Progenitor cell of endocrine pancreas (in vitro differentiated cells): ENCODE measurements at regions not wholly inside any gene's neighbourhood (a gene's known extent, or its start where the extent isn't known, plus 50 kb on each side); places are given as distances from the start of the nearest gene placed in this dataset.

Source experiments
- DNase-seq: peaks from one replicate; pipeline ENCODE4 v3.0.0; 2021; ENCODE audit warnings: low spot score; ENCODE audit not compliant: unreplicated experiment
- H3K27ac Mint-ChIP-seq: 2 replicates; pipeline ENCODE4 v1.8.0; 2021; ENCODE audit warnings: mild to moderate bottlenecking, moderate library complexity, mixed read lengths
- H3K27me3 Mint-ChIP-seq: 2 replicates; pipeline ENCODE4 v1.8.0; 2021; ENCODE audit warnings: mixed read lengths
- H3K36me3 Mint-ChIP-seq: 2 replicates; pipeline ENCODE4 v1.8.0; 2022; ENCODE audit warnings: mixed read lengths; ENCODE audit not compliant: insufficient read depth
- H3K4me1 Mint-ChIP-seq: 2 replicates; pipeline ENCODE4 v1.8.0; 2021; ENCODE audit warnings: low read depth, mixed read lengths
- H3K4me3 Mint-ChIP-seq: 2 replicates; pipeline ENCODE4 v1.8.0; 2021; ENCODE audit warnings: low read depth, mild to moderate bottlenecking, moderate library complexity, mixed read lengths
- H3K9me3 Mint-ChIP-seq: 2 replicates; pipeline ENCODE4 v1.8.0; 2021; ENCODE audit warnings: low read depth, mixed read lengths
- TF ChIP-seq, protein P1 (sequence below): fragments of 200-600 bp; sonication (generic); IDR thresholded peaks from one replicate; pipeline ENCODE4 v1.5.0; 2021; ENCODE audit warnings: antibody characterized with exemption, mild to moderate bottlenecking; ENCODE audit not compliant: unreplicated experiment

DNA sequence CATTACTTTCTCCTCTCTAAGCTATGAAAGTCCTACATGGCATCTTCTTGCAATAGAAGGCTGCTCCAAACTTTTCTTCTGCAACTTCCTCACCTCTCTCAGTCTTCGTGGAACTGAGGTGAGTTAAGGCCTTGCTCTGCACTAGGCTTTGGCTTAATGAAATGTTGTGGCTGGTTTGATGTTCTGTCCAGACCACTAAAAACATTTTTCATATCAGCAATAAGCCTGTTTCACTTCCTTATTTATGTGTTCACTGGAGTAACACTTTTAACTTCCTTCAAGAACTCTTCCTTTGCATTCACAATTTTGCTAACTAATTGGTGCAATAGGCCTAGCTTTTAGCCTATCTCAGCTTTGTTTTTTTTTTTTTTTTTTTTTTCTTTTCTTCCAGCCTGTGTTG lies 335.3 kb upstream of the NECTIN3 start:
- Mint-ChIP-seq H3K36me3 (peaks cover 5% of the 10 kb centered on the region), H3K27ac (no peak overlapping the region), H3K4me1 (peaks cover 9% of the 10 kb centered on the region), H3K9me3 (peaks cover 13% of the 10 kb centered on the region), H3K27me3 (no peaks in the 10 kb centered on the region), H3K4me3 (no peak overlapping the region)
- no peak for DNase-seq
- TF ChIP-seq, protein P1, sequence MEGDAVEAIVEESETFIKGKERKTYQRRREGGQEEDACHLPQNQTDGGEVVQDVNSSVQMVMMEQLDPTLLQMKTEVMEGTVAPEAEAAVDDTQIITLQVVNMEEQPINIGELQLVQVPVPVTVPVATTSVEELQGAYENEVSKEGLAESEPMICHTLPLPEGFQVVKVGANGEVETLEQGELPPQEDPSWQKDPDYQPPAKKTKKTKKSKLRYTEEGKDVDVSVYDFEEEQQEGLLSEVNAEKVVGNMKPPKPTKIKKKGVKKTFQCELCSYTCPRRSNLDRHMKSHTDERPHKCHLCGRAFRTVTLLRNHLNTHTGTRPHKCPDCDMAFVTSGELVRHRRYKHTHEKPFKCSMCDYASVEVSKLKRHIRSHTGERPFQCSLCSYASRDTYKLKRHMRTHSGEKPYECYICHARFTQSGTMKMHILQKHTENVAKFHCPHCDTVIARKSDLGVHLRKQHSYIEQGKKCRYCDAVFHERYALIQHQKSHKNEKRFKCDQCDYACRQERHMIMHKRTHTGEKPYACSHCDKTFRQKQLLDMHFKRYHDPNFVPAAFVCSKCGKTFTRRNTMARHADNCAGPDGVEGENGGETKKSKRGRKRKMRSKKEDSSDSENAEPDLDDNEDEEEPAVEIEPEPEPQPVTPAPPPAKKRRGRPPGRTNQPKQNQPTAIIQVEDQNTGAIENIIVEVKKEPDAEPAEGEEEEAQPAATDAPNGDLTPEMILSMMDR, result no peak

DNA sequence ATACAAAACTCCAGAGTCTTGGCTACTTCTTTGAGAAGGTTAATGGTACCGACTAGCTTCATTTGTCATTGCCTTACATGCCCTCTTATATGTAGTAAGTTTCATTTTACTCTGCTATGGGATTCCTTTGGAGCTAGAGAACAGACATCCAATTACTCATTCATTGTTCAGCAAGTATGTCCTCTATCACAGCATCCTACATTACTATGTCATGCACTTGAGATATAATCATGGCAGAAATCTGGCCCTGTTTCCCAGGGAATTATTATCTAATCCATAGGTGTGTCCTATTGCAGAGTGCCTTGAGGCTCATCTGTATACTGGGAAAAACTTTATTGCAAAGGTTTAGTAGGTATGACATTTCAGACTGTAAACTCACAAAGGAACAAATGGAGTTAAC lies 333.1 kb upstream of the NECTIN3 start:
- peaks cover 9% of the 10 kb centered on the region for H3K9me3 Mint-ChIP-seq
- no peak overlapping the region for H3K27ac Mint-ChIP-seq
- H3K27me3 Mint-ChIP-seq, result no peaks in the 10 kb centered on the region
- TF ChIP-seq, protein P1, result no peak
- no peak for DNase-seq
- no peak overlapping the region for H3K4me3 Mint-ChIP-seq
- peaks cover 17% of the 10 kb centered on the region for H3K4me1 Mint-ChIP-seq
- H3K36me3 Mint-ChIP-seq, result peaks cover 5% of the 10 kb centered on the region

DNA sequence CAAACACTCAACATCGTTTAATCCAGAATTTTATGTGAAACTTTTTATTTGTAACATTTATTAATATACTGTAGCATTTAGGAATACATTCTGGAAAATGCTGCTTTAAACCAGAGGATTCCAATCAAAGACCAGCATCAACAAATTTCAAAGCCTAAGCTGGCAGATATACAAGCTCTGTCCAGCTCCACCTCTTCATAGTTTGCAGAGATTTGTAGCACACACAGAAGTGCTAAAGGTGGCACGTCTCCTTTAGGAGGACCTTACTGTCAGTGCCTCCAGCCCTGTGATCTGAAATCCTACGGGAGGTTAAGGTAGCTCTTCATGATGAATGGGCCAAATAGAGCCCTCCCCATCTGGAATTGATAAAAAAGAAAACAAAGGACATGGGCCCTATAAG lies 329.7 kb upstream of the NECTIN3 start:
- H3K27me3 Mint-ChIP-seq, result no peaks in the 10 kb centered on the region
- H3K27ac Mint-ChIP-seq, result peak overlapping the region; percentile 59
- peaks cover 17% of the 10 kb centered on the region for H3K36me3 Mint-ChIP-seq
- TF ChIP-seq, protein P1, result no peak
- peaks cover 23% of the 10 kb centered on the region for H3K9me3 Mint-ChIP-seq
- no peak for DNase-seq
- peaks cover 18% of the 10 kb centered on the region for H3K4me1 Mint-ChIP-seq
- H3K4me3 Mint-ChIP-seq, result no peak overlapping the region

DNA sequence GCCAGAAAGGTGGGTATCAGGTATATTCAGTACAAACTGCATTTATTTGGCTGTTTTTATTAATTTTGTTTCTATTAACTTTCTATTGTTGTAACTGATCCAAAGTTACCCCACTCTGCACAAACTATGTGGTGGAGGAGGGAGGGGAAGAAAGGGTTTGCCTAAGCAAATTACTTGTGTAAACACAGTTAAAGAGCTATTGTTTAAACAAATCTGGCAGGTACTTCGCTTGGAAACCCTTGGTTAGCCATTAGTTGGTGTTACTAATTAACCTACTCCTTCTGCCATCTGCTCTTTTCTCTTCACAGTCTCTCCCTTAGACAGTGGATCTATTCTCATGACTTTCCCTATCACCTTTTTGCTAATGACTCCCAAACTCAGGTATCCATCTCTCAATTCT lies 328.4 kb upstream of the NECTIN3 start:
- TF ChIP-seq, protein P1, result no peak
- Mint-ChIP-seq H3K27me3 (no peaks in the 10 kb centered on the region), H3K4me1 (peaks cover 18% of the 10 kb centered on the region), H3K4me3 (peak overlapping the region; percentile 58), H3K9me3 (peaks cover 26% of the 10 kb centered on the region), H3K36me3 (peaks cover 17% of the 10 kb centered on the region), H3K27ac (peak overlapping the region; percentile 93)
- DNase-seq, result no peak

GRCh38 chr3:110743984-110744383 lies 327.6 kb upstream of the NECTIN3 start:
- peaks cover 17% of the 10 kb centered on the region for H3K36me3 Mint-ChIP-seq
- no peak for DNase-seq
- TF ChIP-seq, protein P1, result no peak
- no peaks in the 10 kb centered on the region for H3K27me3 Mint-ChIP-seq
- H3K27ac Mint-ChIP-seq, result no peak overlapping the region
- H3K4me3 Mint-ChIP-seq, result no peak overlapping the region
- H3K9me3 Mint-ChIP-seq, result peaks cover 24% of the 10 kb centered on the region
- peaks cover 21% of the 10 kb centered on the region for H3K4me1 Mint-ChIP-seq
